ENCODE measurements at regions not wholly inside any gene's neighbourhood (a gene's known extent, or its start where the extent isn't known, plus 50 kb on each side); places are given as distances from the start of the nearest gene placed in this dataset.
A peak's percentile ranks its signal among the peaks of the same experiment; 100 is the strongest.

GRCh38 chr1:204803607-204804006 is 67.1 kb upstream of the NFASC start:
- TF ChIP-seq REST (IDR thresholded peaks at IDR 0.05; ENCODE audit: low read depth) (peak; percentile 73), CREB1 (IDR thresholded peaks at IDR 0.05; ENCODE audit: low read depth) (no peak), TCF12 (IDR thresholded peaks at IDR 0.05; ENCODE audit: low read depth) (no peak), ZBTB7A (IDR thresholded peaks at IDR 0.05; ENCODE audit: low read depth) (no peak), NFIC (IDR thresholded peaks at IDR 0.05) (no peak), USF1 (IDR thresholded peaks at IDR 0.05) (no peak), EGR1 (IDR thresholded peaks at IDR 0.05) (no peak)

- TF ChIP-seq TAF1 (IDR thresholded peaks at IDR 0.05; ENCODE audit: low read depth), result no peak
- TF ChIP-seq FOXM1 (IDR thresholded peaks at IDR 0.05; ENCODE audit: borderline replicate concordance, low read depth), result peak; percentile 21; the same call in 1 of the 2 replicates
- TF ChIP-seq EGR1 (IDR thresholded peaks at IDR 0.05), result no peak
- peak; percentile 55; the same call in 1 of the 2 replicates for TF ChIP-seq ZBTB7A (IDR thresholded peaks at IDR 0.05; ENCODE audit: low read depth)
- TF ChIP-seq NFIC (IDR thresholded peaks at IDR 0.05), result no peak
- TF ChIP-seq REST (IDR thresholded peaks at IDR 0.05; ENCODE audit: low read depth), result peak; percentile 20; the same call in 1 of the 2 replicates
- peak; percentile 63 for TF ChIP-seq RAD21 (IDR thresholded peaks at IDR 0.05; ENCODE audit: low read depth)
- TF ChIP-seq EP300 (IDR thresholded peaks at IDR 0.05; ENCODE audit: borderline replicate concordance), result 0 out of 2 replicates have a peak, but pooled peaks have one; percentile 24
- TF ChIP-seq CEBPB (IDR thresholded peaks at IDR 0.05), result no peak
These were observed 63.5 kb upstream of the NFASC start for GRCh38 chr1:204806943-204807687.

GRCh38 chr1:204809488-204809887 is 61.2 kb upstream of the NFASC start:
- no peak for TF ChIP-seq MAX (IDR thresholded peaks at IDR 0.05)
- TF ChIP-seq CREB1 (IDR thresholded peaks at IDR 0.05; ENCODE audit: low read depth), result no peak
- TF ChIP-seq EP300 (IDR thresholded peaks at IDR 0.05; ENCODE audit: borderline replicate concordance), result no peak
- no peak for TF ChIP-seq FOXM1 (IDR thresholded peaks at IDR 0.05; ENCODE audit: borderline replicate concordance, low read depth)
- no peak for TF ChIP-seq USF1 (IDR thresholded peaks at IDR 0.05)
- TF ChIP-seq RAD21 (IDR thresholded peaks at IDR 0.05; ENCODE audit: low read depth), result no peak
- TF ChIP-seq REST (IDR thresholded peaks at IDR 0.05; ENCODE audit: low read depth), result no peak
- no peak for TF ChIP-seq TEAD4 (IDR thresholded peaks at IDR 0.05)

GRCh38 chr1:204812842-204813241 is 57.8 kb upstream of the NFASC start:
- TF ChIP-seq TAF1 (IDR thresholded peaks at IDR 0.05; ENCODE audit: low read depth), result no peak
- TF ChIP-seq CREB1 (IDR thresholded peaks at IDR 0.05; ENCODE audit: low read depth), result no peak
- TF ChIP-seq NFIC (IDR thresholded peaks at IDR 0.05), result no peak
- TF ChIP-seq YY1 (IDR thresholded peaks at IDR 0.05; ENCODE audit: low read depth), result no peak
- TF ChIP-seq TEAD4 (IDR thresholded peaks at IDR 0.05), result no peak
- no peak for TF ChIP-seq TCF12 (IDR thresholded peaks at IDR 0.05; ENCODE audit: low read depth)
- TF ChIP-seq REST (IDR thresholded peaks at IDR 0.05; ENCODE audit: low read depth), result no peak
- no peak for TF ChIP-seq ZBTB7A (IDR thresholded peaks at IDR 0.05; ENCODE audit: low read depth)
- no peak for TF ChIP-seq EGR1 (IDR thresholded peaks at IDR 0.05)
- no peak for TF ChIP-seq RAD21 (IDR thresholded peaks at IDR 0.05; ENCODE audit: low read depth)
- TF ChIP-seq FOXM1 (IDR thresholded peaks at IDR 0.05; ENCODE audit: borderline replicate concordance, low read depth), result no peak
- TF ChIP-seq MAX (IDR thresholded peaks at IDR 0.05), result no peak
- no peak for TF ChIP-seq CEBPB (IDR thresholded peaks at IDR 0.05)

All from Ishikawa (cell line).